H1 (cell line): ENCODE measurements at regions not wholly inside any gene's neighbourhood (a gene's known extent, or its start where the extent isn't known, plus 50 kb on each side); places are given as distances from the start of the nearest gene placed in this dataset.

ENCODE experiments used
- CTCF ChIA-PET: fragments of 300-600 bp; sonication (Branson Sonifier 250); formaldehyde crosslinking; loops from one replicate; lab custom pipeline; 2021; ENCODE audit not compliant: partially characterized antibody; lab: Charles Lee
- POLR2A ChIA-PET: fragments of 300-600 bp; sonication (Branson Sonifier 250); formaldehyde crosslinking; loops from one replicate; lab custom pipeline; 2021; ENCODE audit warnings: inconsistent platforms; ENCODE audit not compliant: partially characterized antibody; lab: Charles Lee
- DNase-seq, 2 experiments: peaks; one replicate each; pipeline versions ENCODE4 v3.0.0 to v3.0.0-alpha.2; 2010 to 2022; ENCODE audit warnings: low spot score in 2 of 2, low read depth in 1 of 2, mixed read lengths in 1 of 2
- FAIRE-seq: peaks from 2 replicates; lab custom pipeline; 2011; peaks lifted over from hg19 to GRCh38; lab: Jason Lieb, UNC
- H2AFZ ChIP-seq: 2 replicates; pipeline ENCODE4 v1.8.1; 2012; ENCODE audit warnings: low read length, inconsistent platforms
- H2AK5ac ChIP-seq: 2 replicates; pipeline ENCODE4 v1.6.1; 2013; ENCODE audit warnings: low read depth, low read length
- H2BK120ac ChIP-seq: replicated peaks from 2 replicates; pipeline ENCODE3; 2013; ENCODE audit warnings: low read depth, low read length, inconsistent platforms
- H2BK12ac ChIP-seq: 2 replicates; pipeline ENCODE4 v1.6.1; 2013; ENCODE audit warnings: low read depth, low read length
- H2BK15ac ChIP-seq: 2 replicates; pipeline ENCODE4 v1.6.1; 2013; ENCODE audit warnings: low read length
- H2BK20ac ChIP-seq: 2 replicates; pipeline ENCODE4 v1.6.1; 2013; ENCODE audit warnings: low read length
- H2BK5ac ChIP-seq: 2 replicates; pipeline ENCODE4 v1.6.1; 2013; ENCODE audit warnings: low read depth, low read length
- H3K14ac ChIP-seq: 2 replicates; pipeline ENCODE4 v1.6.1; 2013; ENCODE audit warnings: inconsistent platforms; ENCODE audit not compliant: insufficient read length
- H3K18ac ChIP-seq: 2 replicates; pipeline ENCODE4 v1.6.1; 2013; ENCODE audit warnings: low read length; ENCODE audit errors: extremely low read depth
- H3K23ac ChIP-seq: 2 replicates; pipeline ENCODE4 v1.6.1; 2013; ENCODE audit warnings: inconsistent platforms; ENCODE audit not compliant: insufficient read length
- H3K23me2 ChIP-seq: 2 replicates; pipeline ENCODE4 v1.6.1; 2013; ENCODE audit warnings: low read depth, low read length
- H3K27ac ChIP-seq: 2 replicates; pipeline ENCODE4 v1.6.1; 2011; ENCODE audit warnings: low read depth, low read length, inconsistent platforms
- H3K27me3 ChIP-seq, 4 experiments: replicated peaks in 1 of 4; 1 replicate in 1 of 4; 2 replicates in 3 of 4; pipeline versions ENCODE4 v1.6.1 to v1.8.1; 2011 to 2013; ENCODE audit warnings: low read length in 3 of 4, mild to moderate bottlenecking in 3 of 4, inconsistent platforms in 2 of 4, mixed read lengths in 2 of 4, moderate library complexity in 1 of 4; ENCODE audit not compliant: control insufficient read depth in 3 of 4, insufficient read depth in 3 of 4; ENCODE audit errors: extremely low read depth in 1 of 4
- H3K36me3 ChIP-seq, 4 experiments: 2 replicates each; pipeline versions ENCODE4 v1.6.1 to v1.8.1; 2011 to 2013; ENCODE audit warnings: mild to moderate bottlenecking in 4 of 4, low read length in 3 of 4, moderate library complexity in 2 of 4, control low read depth in 1 of 4, inconsistent platforms in 1 of 4; ENCODE audit not compliant: insufficient read depth in 4 of 4, control insufficient read depth in 2 of 4
- H3K4ac ChIP-seq: replicated peaks from 2 replicates; pipeline ENCODE3; 2013; ENCODE audit warnings: low read length, low read depth, mixed read lengths, inconsistent platforms; ENCODE audit not compliant: insufficient read length
- H3K4me1 ChIP-seq, 4 experiments: replicated peaks in 1 of 4; 1 replicate in 1 of 4; 2 replicates in 3 of 4; pipeline versions ENCODE4 v1.6.1 to v1.8.1; 2011 to 2013; ENCODE audit warnings: low read length in 3 of 4, inconsistent platforms in 2 of 4, mixed read lengths in 1 of 4; ENCODE audit not compliant: insufficient read depth in 4 of 4, control insufficient read depth in 3 of 4
- H3K4me2 ChIP-seq, 2 experiments: 2 replicates each; pipeline versions ENCODE4 v1.6.1 to v1.8.1; 2011 to 2013; ENCODE audit warnings: low read depth in 2 of 2, low read length in 2 of 2, control low read depth in 1 of 2, inconsistent platforms in 1 of 2, mild to moderate bottlenecking in 1 of 2; ENCODE audit not compliant: insufficient read depth in 1 of 2
- H3K4me3 ChIP-seq, 4 experiments: fragments of 200-600, 300-600 bp in 1 of 4; sonication (generic), shearing (Covaris generic), sonication (Bioruptor Twin) in 1 of 4; 2 replicates each; pipeline versions ENCODE4 v1.5.1 to v1.8.1; 2011 to 2016; ENCODE audit warnings: low read length in 4 of 4, low read depth in 3 of 4, control low read depth in 2 of 4, inconsistent platforms in 2 of 4, mild to moderate bottlenecking in 2 of 4, mixed read lengths in 1 of 4, moderate library complexity in 1 of 4; ENCODE audit not compliant: insufficient read depth in 2 of 4; ENCODE audit errors: extremely low read depth in 1 of 4
- H3K56ac ChIP-seq: replicated peaks from 2 replicates; pipeline ENCODE3; 2013; ENCODE audit warnings: low read depth, mild to moderate bottlenecking, mixed read lengths, low read length, inconsistent platforms; ENCODE audit not compliant: insufficient read length
- H3K79me1 ChIP-seq: 2 replicates; pipeline ENCODE4 v1.6.1; 2013; ENCODE audit warnings: low read depth, low read length, control low read depth
- H3K79me2 ChIP-seq, 2 experiments: 2 replicates each; pipeline versions ENCODE4 v1.6.1 to v1.8.1; 2012 to 2013; ENCODE audit warnings: low read length in 2 of 2, mild to moderate bottlenecking in 2 of 2, inconsistent platforms in 1 of 2; ENCODE audit not compliant: insufficient read depth in 2 of 2, control insufficient read depth in 1 of 2
- H3K9ac ChIP-seq, 4 experiments: replicated peaks in 1 of 4; 1 replicate in 1 of 4; 2 replicates in 3 of 4; pipeline versions ENCODE4 v1.6.1 to v1.8.1; 2011 to 2013; ENCODE audit warnings: low read depth in 3 of 4, low read length in 3 of 4, control low read depth in 2 of 4, mild to moderate bottlenecking in 2 of 4, moderate library complexity in 2 of 4, inconsistent platforms in 1 of 4; ENCODE audit errors: extremely low read depth in 1 of 4
- H3K9me3 ChIP-seq, 2 experiments: 2 replicates each; pipeline versions ENCODE4 v1.6.1 to v1.8.1; 2012 to 2013; ENCODE audit warnings: mild to moderate bottlenecking in 2 of 2, moderate library complexity in 2 of 2, control low read depth in 1 of 2, inconsistent platforms in 1 of 2, low read depth in 1 of 2, low read length in 1 of 2, mixed read lengths in 1 of 2; ENCODE audit not compliant: insufficient read depth in 2 of 2
- H4K20me1 ChIP-seq, 2 experiments: replicated peaks in 1 of 2; 2 replicates each; pipeline versions ENCODE3 to v1.8.1; 2011 to 2013; ENCODE audit warnings: inconsistent platforms in 2 of 2, low read length in 2 of 2, mild to moderate bottlenecking in 1 of 2; ENCODE audit not compliant: insufficient read depth in 2 of 2, control insufficient read depth in 1 of 2
- H4K5ac ChIP-seq: 2 replicates; pipeline ENCODE4 v1.6.1; 2013; ENCODE audit warnings: low read length, low read depth, mixed read lengths, inconsistent platforms; ENCODE audit not compliant: insufficient read length
- H4K8ac ChIP-seq: 2 replicates; pipeline ENCODE4 v1.8.0; 2013; ENCODE audit warnings: mild to moderate bottlenecking, moderate library complexity, low read length, inconsistent platforms; ENCODE audit not compliant: insufficient read depth; ENCODE audit errors: extremely low read depth
- H4K91ac ChIP-seq: replicated peaks from 2 replicates; pipeline ENCODE3; 2013; ENCODE audit warnings: low read length, mixed read lengths, inconsistent platforms; ENCODE audit not compliant: insufficient read length
- NRF1 ChIP-seq: IDR thresholded peaks from 2 replicates; pipeline ENCODE4 v1.6.1; 2011; ENCODE audit warnings: mild to moderate bottlenecking, low read depth, low read length, improper control_type of control experiment
- RAD21 ChIP-seq, 2 experiments: IDR thresholded peaks in 1 of 2; conservative IDR thresholded peaks in 1 of 2; 2 replicates each; pipeline ENCODE4 v1.6.1; 2011; ENCODE audit warnings: low read depth in 2 of 2, low read length in 2 of 2, improper control_type of control experiment in 1 of 2, inconsistent platforms in 1 of 2, mild to moderate bottlenecking in 1 of 2, moderate library complexity in 1 of 2
- WGBS, 2 experiments: shearing (Covaris generic) in 1 of 2; methylation state at CpG; one replicate each; pipeline versions ENCODE4 v1.1.6 to v1.1.7; 2013 to 2015; ENCODE audit warnings: low lambda C conversion rate in 2 of 2, mixed read lengths in 2 of 2, inconsistent platforms in 1 of 2, low coverage in 1 of 2, missing lambda C conversion rate in 1 of 2; ENCODE audit not compliant: insufficient replicate concordance in 2 of 2, insufficient coverage in 1 of 2, insufficient read length in 1 of 2; ENCODE audit errors: extremely low coverage in 1 of 2, missing lambda C conversion rate in 1 of 2; 5-methylcytosine and 5-hydroxymethylcytosine counted together
- TF ChIP-seq, protein P1 (sequence below): IDR thresholded peaks from 2 replicates; pipeline ENCODE4 v1.6.1; 2012; ENCODE audit warnings: inconsistent platforms
- TF ChIP-seq, protein P2 (sequence below): IDR thresholded peaks from 2 replicates; pipeline ENCODE4 v1.6.1; 2011; ENCODE audit warnings: low read depth, mild to moderate bottlenecking, low read length; ENCODE audit not compliant: insufficient read depth

DNA sequence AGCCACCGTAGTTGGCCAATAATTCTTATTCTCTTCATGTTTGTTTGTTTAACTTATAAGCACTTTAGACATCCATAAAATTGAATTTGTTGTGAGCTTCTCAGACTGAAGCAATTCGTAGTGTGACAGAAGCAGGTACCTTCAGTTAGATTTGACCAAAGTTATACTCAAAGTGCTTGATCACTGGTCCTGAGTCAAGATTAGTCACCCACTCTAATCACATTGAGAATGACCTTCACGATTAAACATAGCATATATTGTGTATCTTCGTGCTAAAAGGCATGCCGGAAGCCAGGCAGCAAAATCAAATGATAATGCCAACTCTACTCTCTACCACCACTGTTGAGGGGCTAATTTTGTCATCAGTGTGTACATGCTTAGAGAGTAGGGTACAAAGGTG, 763.7 kb upstream of the MBL2 start:
- Histone ChIP-seq H3K79me1 (no peaks in the 10 kb centered on the region), H3K4me1 (no peaks in the 10 kb centered on the region), H3K4me2 (no peak overlapping the region), H4K91ac (no peak overlapping the region), H2BK12ac (peak overlapping the region; percentile 78; the same call in 1 of the 2 replicates), H3K27ac (no peak overlapping the region), H3K27me3 (no peaks in the 10 kb centered on the region), H3K4me3 (no peak overlapping the region), H4K5ac (no peak overlapping the region), H3K56ac (no peak overlapping the region), H3K9me3 (no peaks in the 10 kb centered on the region), H2BK20ac (peak overlapping the region; percentile 81; the same call in 1 of the 2 replicates), H3K18ac (no peak overlapping the region), H3K9ac (no peak overlapping the region), H3K4ac (no peak overlapping the region), H4K8ac (no peak overlapping the region), H3K14ac (no peak overlapping the region), H4K20me1 (no peaks in the 10 kb centered on the region), H3K36me3 (no peaks in the 10 kb centered on the region), H3K23me2 (no peaks in the 10 kb centered on the region), H3K79me2 (no peaks in the 10 kb centered on the region), H2BK120ac (no peak overlapping the region), H2AK5ac (no peak overlapping the region), H2AFZ (0 out of 2 replicates have a peak overlapping the region, but pooled peaks have one; percentile 46), H3K23ac (no peak overlapping the region), H2BK15ac (no peak overlapping the region), H2BK5ac (no peak overlapping the region)
- POLR2A ChIA-PET, result no interaction called here
- CTCF ChIA-PET, result no interaction called here
- FAIRE-seq (no peak), DNase-seq (no peak)
- WGBS, 2 experiments, result 72% methylated on average over 5 of the region's 5 CpGs; no CpG with 5 or more reads in 1 of the 2 experiments
- TF ChIP-seq NRF1, result no peak
- TF ChIP-seq, protein P1, sequence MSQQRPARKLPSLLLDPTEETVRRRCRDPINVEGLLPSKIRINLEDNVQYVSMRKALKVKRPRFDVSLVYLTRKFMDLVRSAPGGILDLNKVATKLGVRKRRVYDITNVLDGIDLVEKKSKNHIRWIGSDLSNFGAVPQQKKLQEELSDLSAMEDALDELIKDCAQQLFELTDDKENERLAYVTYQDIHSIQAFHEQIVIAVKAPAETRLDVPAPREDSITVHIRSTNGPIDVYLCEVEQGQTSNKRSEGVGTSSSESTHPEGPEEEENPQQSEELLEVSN, result no peak
- TF ChIP-seq, protein P2, sequence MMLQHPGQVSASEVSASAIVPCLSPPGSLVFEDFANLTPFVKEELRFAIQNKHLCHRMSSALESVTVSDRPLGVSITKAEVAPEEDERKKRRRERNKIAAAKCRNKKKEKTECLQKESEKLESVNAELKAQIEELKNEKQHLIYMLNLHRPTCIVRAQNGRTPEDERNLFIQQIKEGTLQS, result no peak
- TF ChIP-seq RAD21 (IDR thresholded peaks at IDR 0.05 in 1 of 2, conservative IDR thresholded peaks at IDR 0.05 in 1 of 2; ENCODE audit: low read depth in 2 of 2, low read length in 2 of 2), result no peak
